ENCODE measurements at regions not wholly inside any gene's neighbourhood (a gene's known extent, or its start where the extent isn't known, plus 50 kb on each side); places are given as distances from the start of the nearest gene placed in this dataset.

GRCh38 chr20:8994045-8994444, 74.8 kb upstream of the PLCB4 start:
- TF ChIP-seq, protein P1, sequence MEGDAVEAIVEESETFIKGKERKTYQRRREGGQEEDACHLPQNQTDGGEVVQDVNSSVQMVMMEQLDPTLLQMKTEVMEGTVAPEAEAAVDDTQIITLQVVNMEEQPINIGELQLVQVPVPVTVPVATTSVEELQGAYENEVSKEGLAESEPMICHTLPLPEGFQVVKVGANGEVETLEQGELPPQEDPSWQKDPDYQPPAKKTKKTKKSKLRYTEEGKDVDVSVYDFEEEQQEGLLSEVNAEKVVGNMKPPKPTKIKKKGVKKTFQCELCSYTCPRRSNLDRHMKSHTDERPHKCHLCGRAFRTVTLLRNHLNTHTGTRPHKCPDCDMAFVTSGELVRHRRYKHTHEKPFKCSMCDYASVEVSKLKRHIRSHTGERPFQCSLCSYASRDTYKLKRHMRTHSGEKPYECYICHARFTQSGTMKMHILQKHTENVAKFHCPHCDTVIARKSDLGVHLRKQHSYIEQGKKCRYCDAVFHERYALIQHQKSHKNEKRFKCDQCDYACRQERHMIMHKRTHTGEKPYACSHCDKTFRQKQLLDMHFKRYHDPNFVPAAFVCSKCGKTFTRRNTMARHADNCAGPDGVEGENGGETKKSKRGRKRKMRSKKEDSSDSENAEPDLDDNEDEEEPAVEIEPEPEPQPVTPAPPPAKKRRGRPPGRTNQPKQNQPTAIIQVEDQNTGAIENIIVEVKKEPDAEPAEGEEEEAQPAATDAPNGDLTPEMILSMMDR (IDR thresholded peaks at IDR 0.05): no peak
- TF ChIP-seq EZH2 (IDR thresholded peaks at IDR 0.05; ENCODE audit: borderline replicate concordance, insufficient read depth, low read depth, low read length, poor library complexity, severe bottlenecking): no peak

Measured in B cell (primary cell).